K562 (cell line): ENCODE measurements at regions not wholly inside any gene's neighbourhood (a gene's known extent, or its start where the extent isn't known, plus 50 kb on each side); places are given as distances from the start of the nearest gene placed in this dataset.

Experiments
- CEBPB ChIP-seq: fragments of 450-650 bp; IDR thresholded peaks from 2 replicates; pipeline ENCODE4 v1.6.1; 2016; ENCODE audit warnings: missing genetic modification characterization, missing compliant biosample characterization
- CEBPG ChIP-seq, 3 experiments: fragments of 200-800 bp in 1 of 3; sonication (Bioruptor generic) in 1 of 3; sonication (generic) in 1 of 3; formaldehyde crosslinking in 1 of 3; IDR thresholded peaks in 2 of 3; conservative IDR thresholded peaks in 1 of 3; 2 replicates each; pipeline versions ENCODE4 v1.6.1 to v1.8.0; 2016 to 2022; ENCODE audit warnings: missing compliant biosample characterization in 2 of 3, missing genetic modification characterization in 2 of 3, mild to moderate bottlenecking in 1 of 3, missing genetic modification reagents in 1 of 3
- HDAC6 ChIP-seq: IDR thresholded peaks from 2 replicates; pipeline ENCODE4 v1.6.1; 2012; ENCODE audit warnings: low read depth, mild to moderate bottlenecking, control low read depth, inconsistent platforms, low read length, moderate library complexity
- NR2C2 ChIP-seq, 2 experiments: fragments of 200-800 bp in 1 of 2; sonication (Bioruptor generic) in 1 of 2; sonication (generic) in 1 of 2; formaldehyde crosslinking in 1 of 2; IDR thresholded peaks; 2 replicates each; pipeline versions ENCODE4 v1.6.1 to v1.8.0; 2016 to 2022; ENCODE audit warnings: mild to moderate bottlenecking in 1 of 2, missing compliant biosample characterization in 1 of 2, missing genetic modification characterization in 1 of 2, missing genetic modification reagents in 1 of 2
- SPI1 ChIP-seq: IDR thresholded peaks from 2 replicates; pipeline ENCODE4 v1.6.1; 2011; ENCODE audit warnings: low read depth, low read length, control low read depth, borderline replicate concordance
- XRCC4 ChIP-seq: IDR thresholded peaks from one replicate; pipeline ENCODE4 v1.6.1; 2011; ENCODE audit not compliant: insufficient read depth, insufficient read length; ENCODE audit errors: extremely low read depth
- TF ChIP-seq, protein P1 (sequence below), 3 experiments: IDR thresholded peaks in 2 of 3; conservative IDR thresholded peaks in 1 of 3; 2 replicates each; pipeline ENCODE4 v1.5.1; 2011 to 2012; ENCODE audit warnings: low read length in 3 of 3, mild to moderate bottlenecking in 3 of 3, control low read depth in 2 of 3, improper control_type of control experiment in 1 of 3, inconsistent platforms in 1 of 3, low read depth in 1 of 3, mixed read lengths in 1 of 3, moderate library complexity in 1 of 3; ENCODE audit not compliant: insufficient read depth in 2 of 3

DNA sequence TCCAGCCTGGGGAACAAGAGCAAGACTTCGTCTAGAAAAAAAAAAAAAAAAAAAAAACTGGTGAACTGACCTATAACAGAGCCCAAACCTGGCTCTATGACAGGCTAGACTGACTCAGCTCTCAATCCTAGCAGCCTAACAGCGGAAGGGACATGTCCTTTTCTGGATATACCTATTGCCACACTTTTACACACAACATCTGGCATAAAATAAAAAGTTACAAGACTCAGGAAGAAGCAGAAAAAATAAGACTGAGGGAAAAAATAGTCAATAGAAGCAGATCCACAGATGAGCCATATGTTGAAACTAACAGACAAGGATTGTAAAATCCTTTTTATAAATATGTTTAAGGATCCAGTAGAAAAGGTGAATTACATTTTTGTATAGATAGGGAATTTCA is 57.5 kb upstream of the IPO9 start:
- TF ChIP-seq XRCC4 (no peak), HDAC6 (no peak), CEBPB (peak; percentile 33; the same call in 1 of the 2 replicates), CEBPG (CRISPR knock-in tag; IDR thresholded peaks at IDR 0.05) (no peak), CEBPG (tag; conservative IDR thresholded peaks at IDR 0.05 in 1 of 2, IDR thresholded peaks at IDR 0.05 in 1 of 2) (no peak), SPI1 (no peak), NR2C2 (CRISPR knock-in tag; IDR thresholded peaks at IDR 0.05) (no peak), NR2C2 (tag; IDR thresholded peaks at IDR 0.05) (no peak)
- TF ChIP-seq, protein P1, sequence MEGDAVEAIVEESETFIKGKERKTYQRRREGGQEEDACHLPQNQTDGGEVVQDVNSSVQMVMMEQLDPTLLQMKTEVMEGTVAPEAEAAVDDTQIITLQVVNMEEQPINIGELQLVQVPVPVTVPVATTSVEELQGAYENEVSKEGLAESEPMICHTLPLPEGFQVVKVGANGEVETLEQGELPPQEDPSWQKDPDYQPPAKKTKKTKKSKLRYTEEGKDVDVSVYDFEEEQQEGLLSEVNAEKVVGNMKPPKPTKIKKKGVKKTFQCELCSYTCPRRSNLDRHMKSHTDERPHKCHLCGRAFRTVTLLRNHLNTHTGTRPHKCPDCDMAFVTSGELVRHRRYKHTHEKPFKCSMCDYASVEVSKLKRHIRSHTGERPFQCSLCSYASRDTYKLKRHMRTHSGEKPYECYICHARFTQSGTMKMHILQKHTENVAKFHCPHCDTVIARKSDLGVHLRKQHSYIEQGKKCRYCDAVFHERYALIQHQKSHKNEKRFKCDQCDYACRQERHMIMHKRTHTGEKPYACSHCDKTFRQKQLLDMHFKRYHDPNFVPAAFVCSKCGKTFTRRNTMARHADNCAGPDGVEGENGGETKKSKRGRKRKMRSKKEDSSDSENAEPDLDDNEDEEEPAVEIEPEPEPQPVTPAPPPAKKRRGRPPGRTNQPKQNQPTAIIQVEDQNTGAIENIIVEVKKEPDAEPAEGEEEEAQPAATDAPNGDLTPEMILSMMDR (IDR thresholded peaks at IDR 0.05 in 2 of 3, conservative IDR thresholded peaks at IDR 0.05 in 1 of 3; ENCODE audit: insufficient read depth in 2 of 3, low read depth in 1 of 3, low read length in 3 of 3), result no peak
